Lower lobe of right lung (tissue), 2 donors: ENCODE measurements at regions not wholly inside any gene's neighbourhood (a gene's known extent, or its start where the extent isn't known, plus 50 kb on each side); places are given as distances from the start of the nearest gene placed in this dataset.
"Not testable (repeated sequence)": the region's sequence is repeated elsewhere in the genome, so short reads cannot be mapped to it uniquely, and the experiment has no call there.

Experiments
- ATAC-seq, 2 donors: fragments of 200-7000 bp; cut with Tn5 transposase; one replicate each; pipeline ENCODE4 v1.9.1; 2020 to 2022; ENCODE audit warnings: mild to moderate bottlenecking in 2 of 2, moderate library complexity in 2 of 2
- DNase-seq: peaks from one replicate; pipeline ENCODE4 v3.0.0-alpha.2; 2020
- H3K27ac ChIP-seq: fragments of 200-600 bp; one replicate; pipeline ENCODE4 v1.8.0; 2022
- H3K27me3 ChIP-seq: fragments of 200-600 bp; one replicate; pipeline ENCODE4 v1.8.0; 2022; ENCODE audit warnings: low read depth
- H3K36me3 ChIP-seq: fragments of 200-600 bp; one replicate; pipeline ENCODE4 v1.8.0; 2022; ENCODE audit warnings: mild to moderate bottlenecking
- H3K4me1 ChIP-seq: fragments of 200-600 bp; one replicate; pipeline ENCODE4 v1.8.0; 2022
- H3K4me3 ChIP-seq: fragments of 200-600 bp; one replicate; pipeline ENCODE4 v1.8.0; 2022; ENCODE audit warnings: mild to moderate bottlenecking
- H3K9me3 ChIP-seq: fragments of 200-600 bp; one replicate; pipeline ENCODE4 v1.8.0; 2022
- intact Hi-C: fragments of 100-400 bp; cut with DNase I; formaldehyde crosslinking; loops from one replicate; pipeline ENCODE4 v1.11.0; 2022
- TF ChIP-seq, protein P1 (sequence below): fragments of 200-600 bp; IDR thresholded peaks from one replicate; pipeline ENCODE4 v1.8.0; 2022; ENCODE audit warnings: antibody characterized with exemption, mild to moderate bottlenecking
- donor health status: DM: no; HTN: yes; CAD: no; lungs with severe emphysema.

- H3K27ac ChIP-seq: peak overlapping the region; percentile 18
- no peaks in the 10 kb centered on the region for H3K4me1 ChIP-seq
- DNase-seq (no peak), ATAC-seq (no peak)
- H3K4me3 ChIP-seq: no peak overlapping the region
- intact Hi-C loops: no loop called here
- H3K27me3 ChIP-seq: no peaks in the 10 kb centered on the region
- TF ChIP-seq, protein P1, sequence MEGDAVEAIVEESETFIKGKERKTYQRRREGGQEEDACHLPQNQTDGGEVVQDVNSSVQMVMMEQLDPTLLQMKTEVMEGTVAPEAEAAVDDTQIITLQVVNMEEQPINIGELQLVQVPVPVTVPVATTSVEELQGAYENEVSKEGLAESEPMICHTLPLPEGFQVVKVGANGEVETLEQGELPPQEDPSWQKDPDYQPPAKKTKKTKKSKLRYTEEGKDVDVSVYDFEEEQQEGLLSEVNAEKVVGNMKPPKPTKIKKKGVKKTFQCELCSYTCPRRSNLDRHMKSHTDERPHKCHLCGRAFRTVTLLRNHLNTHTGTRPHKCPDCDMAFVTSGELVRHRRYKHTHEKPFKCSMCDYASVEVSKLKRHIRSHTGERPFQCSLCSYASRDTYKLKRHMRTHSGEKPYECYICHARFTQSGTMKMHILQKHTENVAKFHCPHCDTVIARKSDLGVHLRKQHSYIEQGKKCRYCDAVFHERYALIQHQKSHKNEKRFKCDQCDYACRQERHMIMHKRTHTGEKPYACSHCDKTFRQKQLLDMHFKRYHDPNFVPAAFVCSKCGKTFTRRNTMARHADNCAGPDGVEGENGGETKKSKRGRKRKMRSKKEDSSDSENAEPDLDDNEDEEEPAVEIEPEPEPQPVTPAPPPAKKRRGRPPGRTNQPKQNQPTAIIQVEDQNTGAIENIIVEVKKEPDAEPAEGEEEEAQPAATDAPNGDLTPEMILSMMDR: no peak
- H3K36me3 ChIP-seq: no peaks in the 10 kb centered on the region
- peaks cover 8% of the 10 kb centered on the region for H3K9me3 ChIP-seq
Observed at GRCh38 chr20:30610029-30610693, 647.3 kb upstream of the DEFB115 start.

DNA sequence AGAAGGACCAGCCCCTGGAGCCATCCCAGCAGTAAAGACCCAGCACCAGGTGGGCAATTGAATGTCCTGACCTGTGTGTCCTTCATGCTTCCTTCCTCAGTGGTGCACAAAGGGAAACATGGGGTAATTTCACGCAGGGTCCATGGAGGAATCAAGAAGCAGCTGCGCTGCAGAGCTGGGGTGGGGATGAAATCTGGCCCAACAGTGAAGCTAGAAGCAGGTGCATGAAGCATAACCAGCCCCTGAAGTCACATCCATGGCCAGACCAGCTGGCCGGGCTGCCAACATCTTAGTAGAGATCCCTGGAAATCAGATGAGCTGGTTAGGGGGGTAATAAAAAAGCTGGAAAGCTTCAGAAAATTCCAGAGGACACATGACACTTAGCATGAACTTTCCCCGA lies 646.7 kb upstream of the DEFB115 start:
- Histone ChIP-seq H3K4me3 (no peak overlapping the region), H3K27me3 (no peaks in the 10 kb centered on the region), H3K9me3 (peaks cover 8% of the 10 kb centered on the region), H3K27ac (peak overlapping the region; percentile 18), H3K4me1 (no peaks in the 10 kb centered on the region), H3K36me3 (no peaks in the 10 kb centered on the region)
- ATAC-seq (no peak), DNase-seq (no peak)
- TF ChIP-seq, protein P1: no peak
- intact Hi-C loops: no loop called here

DNA sequence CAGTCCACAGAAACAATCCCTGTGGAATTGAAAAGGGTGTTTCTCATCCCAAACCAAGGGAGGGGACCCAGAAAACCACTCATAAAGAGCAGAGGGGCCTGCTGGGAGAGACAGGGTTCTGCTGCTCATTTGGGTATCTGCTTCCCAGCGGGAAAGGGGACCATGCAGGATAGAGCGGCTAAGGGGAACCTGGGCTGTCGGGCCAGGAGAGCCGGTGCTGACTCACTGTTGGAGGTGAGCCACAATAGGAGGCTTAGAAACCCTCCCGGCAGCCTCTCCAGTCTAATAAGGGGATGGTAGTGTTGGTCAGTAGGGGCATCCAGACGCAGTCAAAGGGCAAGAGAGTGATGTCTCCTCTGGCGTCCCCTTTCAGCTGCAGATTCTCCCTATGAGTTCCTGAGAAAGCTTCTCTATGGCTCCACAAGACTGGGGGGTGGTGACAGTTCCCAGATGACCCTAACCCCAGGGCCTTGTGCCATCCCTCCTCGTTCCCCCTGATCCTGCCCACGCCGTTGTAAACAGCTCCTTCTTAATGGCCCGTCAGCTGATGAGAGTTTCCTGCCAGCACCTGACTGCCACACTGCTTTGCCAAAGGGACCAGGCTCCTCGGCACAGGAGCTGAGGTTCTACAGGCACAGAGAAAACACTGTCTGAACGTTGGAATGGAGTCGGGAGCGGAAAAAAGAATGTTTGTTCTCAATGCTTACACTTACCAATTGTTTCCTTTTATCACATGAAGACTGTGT lies 646.1 kb upstream of the DEFB115 start:
- Histone ChIP-seq H3K27me3 (no peaks in the 10 kb centered on the region), H3K4me3 (no peak overlapping the region), H3K27ac (no peak overlapping the region), H3K4me1 (no peaks in the 10 kb centered on the region), H3K9me3 (peaks cover 7% of the 10 kb centered on the region), H3K36me3 (no peaks in the 10 kb centered on the region)
- intact Hi-C loops: no loop called here
- no peak for DNase-seq
- TF ChIP-seq, protein P1: no peak
- ATAC-seq: no peak

DNA sequence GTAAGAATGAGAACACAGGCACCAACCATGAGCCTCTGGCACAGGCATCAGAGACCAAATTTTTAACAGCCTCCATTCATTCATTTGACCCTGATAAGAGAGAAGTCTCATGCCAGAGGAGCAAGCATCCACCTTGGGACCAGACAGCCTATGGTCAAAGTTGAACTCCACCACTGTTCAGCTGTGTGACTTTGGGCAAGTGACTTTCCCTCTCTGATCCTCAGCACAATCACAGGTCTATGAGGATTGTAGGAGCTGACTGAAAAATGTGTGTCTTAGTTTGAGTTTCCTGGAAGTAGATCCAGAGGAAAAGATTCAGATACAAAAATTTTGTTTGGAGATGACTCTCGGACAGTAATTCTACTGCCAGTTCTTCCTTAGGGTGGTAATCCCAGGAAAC lies 645.1 kb upstream of the DEFB115 start:
- H3K36me3 ChIP-seq: no peaks in the 10 kb centered on the region
- H3K9me3 ChIP-seq: no peaks in the 10 kb centered on the region
- no peak for DNase-seq
- no peaks in the 10 kb centered on the region for H3K27me3 ChIP-seq
- intact Hi-C loops: no loop called here
- ATAC-seq: no peak
- H3K4me1 ChIP-seq: no peaks in the 10 kb centered on the region
- no peak overlapping the region for H3K27ac ChIP-seq
- H3K4me3 ChIP-seq: no peak overlapping the region
- TF ChIP-seq, protein P1: no peak

DNA sequence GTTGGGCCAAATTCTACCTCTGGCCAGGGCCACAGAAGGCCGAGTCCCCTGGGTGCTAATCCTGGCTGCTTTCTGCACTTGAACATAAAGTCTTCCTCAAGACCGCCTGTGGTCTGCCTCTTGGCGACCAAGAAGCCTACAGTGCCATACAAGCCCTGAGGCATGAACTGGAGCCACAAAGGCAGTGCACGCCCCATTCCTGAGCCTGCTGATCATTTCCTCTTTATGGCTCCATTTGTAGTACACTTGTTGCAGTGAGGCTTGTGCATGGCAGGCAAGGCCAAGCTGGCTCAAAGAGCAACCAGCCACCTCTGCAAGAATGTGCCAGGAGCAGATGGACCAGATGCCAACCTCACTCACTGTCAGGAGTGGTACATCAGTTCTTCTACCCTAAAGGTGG lies 636.1 kb upstream of the DEFB115 start:
- ATAC-seq, H3K36me3 ChIP-seq, intact Hi-C loops, H3K4me3 ChIP-seq, DNase-seq, H3K27ac ChIP-seq, H3K9me3 ChIP-seq, H3K4me1 ChIP-seq, H3K27me3 ChIP-seq: not testable (repeated sequence)

DNA sequence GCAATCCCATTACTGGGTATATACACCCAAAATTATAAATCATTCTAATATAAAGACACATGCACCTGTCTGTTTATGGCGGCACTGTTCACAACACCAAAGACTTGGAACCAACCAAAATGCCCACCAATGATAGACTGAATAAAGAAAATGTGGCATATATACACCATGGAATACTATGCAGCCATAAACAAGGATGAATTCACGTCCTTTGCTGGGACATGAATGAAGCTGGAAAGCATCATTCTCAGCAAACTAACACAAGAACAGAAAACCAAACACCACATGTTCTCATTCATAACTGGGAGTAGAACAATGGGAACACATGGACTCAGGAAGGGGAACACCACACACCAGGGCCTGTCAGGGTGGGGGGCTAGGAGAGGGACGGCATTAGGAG lies 633.2 kb upstream of the DEFB115 start:
- H3K27me3 ChIP-seq, intact Hi-C loops, H3K4me1 ChIP-seq, H3K27ac ChIP-seq, H3K9me3 ChIP-seq, H3K36me3 ChIP-seq, ATAC-seq, H3K4me3 ChIP-seq, DNase-seq: not testable (repeated sequence)

GRCh38 chr20:30629376-30629775 lies 628.1 kb upstream of the DEFB115 start:
- H3K27ac ChIP-seq, H3K9me3 ChIP-seq, H3K4me1 ChIP-seq, H3K36me3 ChIP-seq, intact Hi-C loops, DNase-seq, H3K4me3 ChIP-seq, ATAC-seq, H3K27me3 ChIP-seq: not testable (repeated sequence)
